NCI-H1105 (cell line): ENCODE measurements at regions not wholly inside any gene's neighbourhood (a gene's known extent, or its start where the extent isn't known, plus 50 kb on each side); places are given as distances from the start of the nearest gene placed in this dataset.
A peak's percentile ranks its signal among the peaks of the same experiment; 100 is the strongest.
"Not testable (repeated sequence)": the region's sequence is repeated elsewhere in the genome, so short reads cannot be mapped to it uniquely, and the experiment has no call there.

Experiments
- DNase-seq: peaks from one replicate; lab custom pipeline; 2025; lab: John Stamatoyannopoulos, UW

GRCh38 chr11:19433367-19433766, 192.6 kb upstream of the E2F8 start:
- no peak for DNase-seq

GRCh38 chr11:19432370-19433061, 191.8 kb upstream of the E2F8 start:
- DNase-seq, result no peak

DNA sequence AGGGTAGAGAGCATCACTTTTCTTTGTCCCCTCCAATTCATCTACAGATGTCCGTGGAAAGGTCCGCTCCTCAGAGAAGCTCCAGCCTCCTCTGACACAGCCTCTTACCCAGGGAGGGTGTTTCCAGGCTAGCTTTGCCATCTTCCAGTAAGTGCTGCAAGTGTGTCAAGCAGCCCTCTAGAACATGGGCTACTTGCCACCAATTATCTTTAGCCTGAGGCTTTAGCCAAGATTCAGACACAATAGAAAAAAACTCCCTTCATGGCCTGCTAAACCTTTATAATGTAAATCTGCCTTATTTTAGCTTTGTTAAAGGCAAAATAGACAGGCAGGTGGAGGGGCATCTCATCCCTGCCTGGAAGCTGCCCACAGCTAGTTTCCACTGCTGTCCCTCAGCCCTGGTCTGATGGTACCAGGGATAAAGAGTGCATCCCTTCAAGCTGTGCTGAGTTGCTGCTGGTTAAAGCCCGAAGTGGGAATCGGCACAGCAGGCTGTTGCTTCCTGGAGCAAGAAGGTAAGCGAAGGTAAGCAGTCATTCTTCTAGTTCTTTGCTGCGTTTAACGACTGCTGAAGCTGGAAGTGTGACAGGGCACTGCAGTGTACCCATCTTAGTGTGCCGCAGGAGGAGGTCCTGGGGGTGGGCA, 190.1 kb upstream of the E2F8 start:
- DNase-seq, result no peak

GRCh38 chr11:19430346-19430745, 189.6 kb upstream of the E2F8 start:
- DNase-seq, result no peak

DNA sequence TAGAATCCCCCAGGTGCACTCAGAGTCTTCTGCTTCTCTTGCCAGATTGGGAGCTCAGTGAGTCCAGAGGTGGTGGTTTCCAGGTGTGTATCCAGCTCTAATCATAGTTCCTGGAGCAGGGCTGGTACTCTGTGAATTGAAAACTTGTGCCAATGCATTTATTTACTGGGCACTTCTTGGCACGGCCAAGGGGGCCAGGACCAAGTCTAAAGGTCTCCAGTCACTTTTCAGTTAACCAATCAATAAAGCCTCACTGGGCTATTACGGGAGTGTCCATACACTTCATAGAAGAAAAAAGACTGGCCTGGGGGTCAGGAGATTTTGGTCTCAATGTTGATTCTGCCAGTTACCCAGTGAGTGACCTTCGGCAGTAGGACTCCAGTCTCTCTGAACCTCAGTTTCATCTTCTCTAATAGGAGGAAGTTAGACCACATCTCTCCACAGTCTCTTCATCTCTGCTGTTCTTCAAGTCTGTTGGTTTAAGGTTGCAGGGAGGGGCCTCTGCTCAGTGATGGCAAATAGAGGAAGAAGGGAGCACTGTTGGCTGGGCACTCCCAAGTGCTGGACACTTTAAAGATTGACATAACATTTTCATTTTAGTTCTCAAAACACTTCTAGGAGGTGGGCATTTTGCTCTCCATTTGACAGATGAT, 188.5 kb upstream of the E2F8 start:
- DNase-seq, result no peak

DNA sequence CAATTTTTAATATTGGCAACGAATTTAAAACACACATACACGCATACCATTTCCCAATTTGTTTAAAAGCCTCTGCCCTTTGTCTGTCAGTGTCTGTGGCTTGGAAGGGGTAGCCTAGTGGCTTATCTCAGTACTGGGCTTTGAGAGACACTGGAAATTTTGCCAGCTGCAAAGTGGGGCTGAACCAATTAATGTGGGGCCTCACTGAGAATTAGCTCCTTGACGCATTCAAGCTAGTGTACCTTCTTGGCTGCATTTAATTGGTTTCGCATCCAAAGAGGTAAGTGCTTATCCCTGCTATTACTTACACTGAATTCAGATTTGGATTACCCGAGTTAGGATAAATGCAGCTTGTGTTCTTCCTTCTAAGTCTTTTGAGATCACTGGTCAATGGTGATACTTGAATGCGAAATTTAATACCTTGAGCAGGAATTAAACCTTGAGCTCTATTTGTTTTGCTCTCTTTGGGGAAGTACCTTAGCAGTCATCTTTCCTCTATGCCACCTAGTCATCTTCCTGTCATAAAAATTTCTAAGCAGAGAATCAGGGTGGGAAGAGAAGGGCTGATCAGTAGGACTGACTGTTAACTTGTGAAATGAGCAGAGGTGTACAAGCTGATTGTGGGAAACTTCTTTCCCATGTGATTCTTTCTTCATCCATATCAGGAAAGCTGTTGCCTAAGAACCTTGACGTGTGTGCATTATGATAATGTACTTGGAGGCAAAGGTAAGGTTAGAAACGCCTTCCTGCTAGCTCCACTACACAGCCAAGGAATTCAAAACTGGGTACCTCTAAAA, 187.7 kb upstream of the E2F8 start:
- DNase-seq, result peak; percentile 17

DNA sequence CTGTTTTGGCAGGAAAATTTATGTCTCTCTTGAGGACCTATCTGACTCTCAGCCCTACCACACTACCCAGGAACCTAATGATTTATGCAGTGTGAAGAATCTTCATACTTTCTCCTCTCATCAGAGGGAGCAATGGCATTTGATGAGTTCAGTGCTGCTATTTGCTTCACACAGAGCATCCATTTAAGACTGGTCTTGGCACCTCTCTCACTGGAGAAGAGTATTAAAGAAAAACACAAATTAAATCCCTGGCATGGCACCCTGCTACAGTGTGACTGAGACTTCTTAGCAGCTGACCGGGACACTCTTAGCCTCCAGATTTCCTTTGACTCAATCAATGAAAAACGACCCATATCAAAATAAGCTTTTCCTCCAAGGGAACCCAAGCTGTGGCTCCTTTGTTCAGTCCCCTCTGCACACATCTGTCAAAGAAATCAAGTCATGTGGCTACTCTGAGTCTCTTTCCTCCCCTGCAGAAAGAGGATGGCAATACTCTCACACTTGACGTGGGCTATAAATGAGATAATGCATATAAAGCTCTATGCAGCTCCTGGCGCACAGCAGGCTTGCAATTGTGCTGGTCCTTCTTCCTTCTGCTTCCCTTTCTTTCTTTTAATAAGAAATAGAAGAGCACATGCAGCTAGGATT, 186.1 kb upstream of the E2F8 start:
- DNase-seq, result no peak

DNA sequence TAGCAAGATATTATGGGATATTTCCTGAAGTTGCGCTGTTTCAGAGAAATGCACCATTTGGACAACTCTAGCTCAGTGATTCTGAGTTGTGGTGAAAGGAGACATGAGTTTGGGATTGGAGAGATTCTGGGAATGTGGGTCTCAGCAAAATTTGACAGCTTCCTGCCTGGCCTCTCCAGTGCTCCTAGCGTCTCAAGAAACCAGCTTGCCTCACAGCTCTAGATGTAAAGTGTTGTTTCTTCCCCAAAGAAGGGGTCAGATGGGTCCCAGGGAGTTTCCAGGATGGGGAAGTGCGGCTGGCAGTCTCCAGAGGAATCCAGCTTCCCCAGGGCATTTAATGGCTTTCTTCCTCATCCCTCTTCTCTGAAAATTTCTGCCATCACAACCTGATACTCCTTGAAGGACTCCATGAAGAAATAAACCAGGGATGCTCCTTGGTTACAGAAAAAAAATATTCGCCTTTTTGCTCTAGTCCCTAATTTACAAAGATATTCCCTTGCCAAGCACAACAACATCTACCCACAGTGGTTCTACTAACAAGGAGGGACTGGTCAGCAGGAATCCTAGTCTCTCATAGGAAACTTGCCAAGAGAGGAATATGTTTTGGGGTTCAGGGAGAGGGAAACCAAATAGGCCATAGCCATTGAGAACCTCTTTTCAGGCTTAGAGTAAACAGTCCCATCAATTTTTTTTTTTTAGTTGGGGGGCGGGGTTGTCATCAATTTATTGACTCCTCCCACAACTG, 185.4 kb upstream of the E2F8 start:
- DNase-seq, result no peak

GRCh38 chr11:19422276-19422675, 181.5 kb upstream of the E2F8 start:
- DNase-seq, result no peak

DNA sequence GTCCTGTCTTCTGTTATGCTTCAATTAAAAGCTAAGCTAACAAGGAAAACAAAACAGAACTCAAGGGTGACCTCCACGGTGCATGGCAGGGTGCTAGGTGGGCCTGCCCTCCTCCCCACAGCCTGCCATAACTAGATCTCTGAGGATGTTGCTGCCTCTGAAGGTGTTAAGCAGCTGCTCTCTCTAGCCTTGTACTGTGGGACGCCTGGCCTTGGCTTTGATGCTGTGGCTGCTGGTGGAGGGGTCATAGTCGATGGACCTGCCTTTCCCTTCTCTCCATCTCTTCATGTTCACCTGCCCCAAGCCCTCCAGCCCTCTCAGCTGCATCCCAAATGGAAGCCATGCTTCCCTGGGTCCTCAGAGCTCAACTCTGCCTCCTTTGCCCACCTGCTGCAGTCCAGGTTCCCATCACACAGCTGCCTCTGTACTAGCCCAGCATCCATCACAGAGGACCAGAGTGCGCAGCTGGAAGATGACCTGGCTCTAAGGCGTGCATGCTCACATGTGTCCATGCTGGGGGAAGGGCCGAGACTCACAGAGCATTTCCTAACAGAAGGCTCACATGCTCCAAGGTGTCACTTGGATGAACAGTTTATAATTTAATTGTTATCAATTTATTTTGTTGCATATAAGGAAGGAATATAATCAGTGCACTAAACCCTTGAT, 180.3 kb upstream of the E2F8 start:
- DNase-seq, result no peak

- DNase-seq, result no peak
Observed at GRCh38 chr11:19419808-19420207, 179.1 kb upstream of the E2F8 start.

- no peak for DNase-seq
Observed at GRCh38 chr11:19419021-19419750, 178.4 kb upstream of the E2F8 start.

DNA sequence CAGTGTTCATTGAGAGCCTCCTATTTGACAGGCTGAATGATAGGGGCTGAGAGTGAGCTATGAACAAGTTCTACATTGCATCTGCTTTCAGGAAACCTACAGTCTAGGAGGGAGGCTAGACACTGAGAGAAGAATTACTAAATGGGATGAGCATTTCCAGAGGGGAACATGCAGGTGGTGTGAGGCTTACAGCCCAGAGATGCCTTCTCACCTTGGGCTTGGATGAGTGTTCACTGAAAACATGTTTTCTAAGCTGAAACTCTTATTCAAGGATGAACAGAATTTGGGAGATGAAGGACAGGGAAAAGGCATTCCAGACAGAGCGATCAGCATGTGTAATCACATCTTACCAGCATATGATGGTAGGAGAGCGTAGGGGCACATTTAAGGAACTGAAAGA, 177.5 kb upstream of the E2F8 start:
- no peak for DNase-seq

- DNase-seq, result not testable (repeated sequence)
Observed at GRCh38 chr11:19412070-19412469, 171.3 kb upstream of the E2F8 start.

DNA sequence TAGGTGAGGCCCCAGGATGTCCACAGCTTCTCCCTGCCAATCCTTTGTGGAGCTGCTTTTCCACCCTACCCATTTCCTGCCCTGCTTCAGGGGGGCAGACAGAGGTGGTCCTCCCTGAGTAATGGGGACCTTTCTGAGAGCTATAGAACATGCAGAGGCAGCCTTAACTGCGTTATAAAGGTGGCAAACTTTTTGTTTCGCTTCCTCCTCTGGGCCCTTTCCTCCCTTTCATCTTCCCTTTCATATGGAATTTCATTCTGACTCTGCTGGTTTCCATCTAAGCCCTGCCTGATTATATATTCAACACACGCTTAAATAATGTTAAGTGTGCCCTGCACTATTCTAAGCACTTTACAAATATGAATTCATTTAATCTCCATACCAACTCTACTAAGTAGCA, 169.3 kb upstream of the E2F8 start:
- no peak for DNase-seq

GRCh38 chr11:19409307-19409706, 168.6 kb upstream of the E2F8 start:
- no peak for DNase-seq

- no peak for DNase-seq
Observed at GRCh38 chr11:19407677-19408270, 167.0 kb upstream of the E2F8 start.

DNA sequence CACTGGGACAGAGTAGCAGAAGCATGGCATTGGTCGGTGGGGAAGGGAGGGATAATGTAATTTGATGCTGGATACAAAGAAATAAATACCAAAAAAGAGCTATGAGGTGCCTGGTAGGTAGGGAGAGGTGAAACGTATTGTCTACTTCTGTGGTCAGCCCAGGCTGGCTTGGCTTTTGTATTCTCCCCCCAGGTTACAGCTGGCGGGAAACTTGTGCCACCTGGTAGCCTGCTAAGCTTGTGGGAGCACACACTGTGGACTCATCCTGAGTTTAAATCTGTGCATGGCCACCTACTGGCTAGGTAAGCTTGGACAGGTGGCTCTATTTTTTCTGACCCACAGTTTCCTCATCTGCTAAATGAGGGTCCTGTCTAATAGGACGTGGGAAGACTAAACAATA, 165.2 kb upstream of the E2F8 start:
- no peak for DNase-seq

DNA sequence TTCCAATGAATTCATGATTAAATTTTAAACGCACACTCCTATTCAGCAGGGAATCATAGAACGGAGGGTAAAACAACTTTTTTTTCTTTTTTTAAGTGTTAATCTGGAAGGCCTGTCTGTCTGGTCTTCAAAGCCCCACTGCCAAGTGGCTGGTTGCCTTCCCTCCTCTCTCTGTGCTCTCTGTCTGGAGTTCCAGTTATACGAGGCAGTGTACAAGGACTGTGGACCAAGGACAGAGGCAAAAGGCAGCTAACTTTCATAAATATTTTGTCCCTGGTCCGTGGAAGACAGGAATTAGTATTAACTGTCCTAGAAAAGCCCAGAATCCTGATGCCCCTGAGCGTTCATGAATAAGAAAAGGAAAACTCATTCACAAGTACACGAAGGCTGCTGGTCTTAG, 164.0 kb upstream of the E2F8 start:
- DNase-seq, result no peak
